GM12878 (cell line): ENCODE measurements at regions not wholly inside any gene's neighbourhood (a gene's known extent, or its start where the extent isn't known, plus 50 kb on each side); places are given as distances from the start of the nearest gene placed in this dataset.

ENCODE experiments used
- CHD2 ChIP-seq: IDR thresholded peaks from 2 replicates; pipeline ENCODE4 v1.6.1; 2011; ENCODE audit warnings: low read depth, low read length, improper control_type of control experiment, borderline replicate concordance
- IKZF1 ChIP-seq: fragments of 450-650 bp; conservative IDR thresholded peaks from 2 replicates; pipeline ENCODE4 v1.6.1; 2017; ENCODE audit warnings: antibody characterized with exemption, mild to moderate bottlenecking
- MEF2B ChIP-seq: fragments of 450-650 bp; IDR thresholded peaks from 2 replicates; pipeline ENCODE4 v1.6.1; 2018; ENCODE audit warnings: mild to moderate bottlenecking, moderate library complexity; ENCODE audit not compliant: partially characterized antibody, poor library complexity, severe bottlenecking
- MTA2 ChIP-seq: fragments of 450-650 bp; IDR thresholded peaks from 2 replicates; pipeline ENCODE4 v1.6.1; 2016; ENCODE audit warnings: low read depth, mild to moderate bottlenecking, moderate library complexity
- NBN ChIP-seq: fragments of 450-650 bp; IDR thresholded peaks from 2 replicates; pipeline ENCODE4 v1.6.1; 2016
- NFIC ChIP-seq: IDR thresholded peaks from 2 replicates; pipeline ENCODE4 v1.6.1; 2012; ENCODE audit warnings: low read depth, mild to moderate bottlenecking, inconsistent platforms, low read length, moderate library complexity
- SIX5 ChIP-seq: IDR thresholded peaks from 2 replicates; pipeline ENCODE4 v1.6.1; 2011; ENCODE audit warnings: mild to moderate bottlenecking, low read depth, low read length, moderate library complexity; ENCODE audit not compliant: severe bottlenecking
- ZNF274 ChIP-seq: IDR thresholded peaks from one replicate; pipeline ENCODE4 v1.8.0; 2011; ENCODE audit not compliant: insufficient read length, insufficient read depth
- TF ChIP-seq, protein P1 (sequence below): IDR thresholded peaks from 2 replicates; pipeline ENCODE4 v1.6.1; 2012; ENCODE audit warnings: low read length, inconsistent platforms
- TF ChIP-seq, protein P2 (sequence below): fragments of 450-650 bp; formaldehyde crosslinking; IDR thresholded peaks from 2 replicates; pipeline ENCODE4 v1.4.0; 2020; ENCODE audit warnings: mild to moderate bottlenecking, moderate library complexity
- TF ChIP-seq, protein P3 (sequence below): IDR thresholded peaks from 2 replicates; pipeline ENCODE4 v1.6.1; 2012; ENCODE audit warnings: improper control_type of control experiment, low read depth, low read length; ENCODE audit not compliant: insufficient replicate concordance
- TF ChIP-seq, protein P4 (sequence below): IDR thresholded peaks from 2 replicates; pipeline ENCODE4 v1.6.1; 2012; ENCODE audit warnings: low read depth, low read length, improper control_type of control experiment
- TF ChIP-seq, protein P5 (sequence below): fragments of 150-350 bp; IDR thresholded peaks from 2 replicates; pipeline ENCODE4 v1.6.1; 2014; ENCODE audit warnings: mild to moderate bottlenecking, low read depth, low read length
- TF ChIP-seq, protein P6 (sequence below): IDR thresholded peaks from 2 replicates; pipeline ENCODE4 v1.6.1; 2012; ENCODE audit warnings: low read depth, low read length, improper control_type of control experiment

DNA sequence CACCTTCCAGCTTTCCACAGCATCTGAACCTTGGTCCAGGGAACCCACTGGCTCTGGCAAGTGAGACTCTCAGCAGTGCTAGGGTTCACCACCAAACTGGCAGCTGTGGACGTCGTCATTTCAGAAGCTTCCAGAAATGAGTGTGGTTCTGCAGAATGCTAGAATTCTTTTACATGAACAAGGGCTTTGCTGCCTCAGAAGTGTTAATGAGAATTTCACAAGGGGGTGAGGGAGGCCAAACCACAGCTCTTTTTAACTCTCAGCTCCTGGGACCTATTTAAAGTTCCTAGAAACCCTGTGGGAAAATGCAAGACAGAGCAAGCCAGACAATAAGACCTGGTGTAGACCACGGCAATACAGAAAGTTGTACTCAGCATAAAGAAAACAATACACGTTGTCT lies 129.3 kb upstream of the BET1 start (continued):
- TF ChIP-seq, protein P1, sequence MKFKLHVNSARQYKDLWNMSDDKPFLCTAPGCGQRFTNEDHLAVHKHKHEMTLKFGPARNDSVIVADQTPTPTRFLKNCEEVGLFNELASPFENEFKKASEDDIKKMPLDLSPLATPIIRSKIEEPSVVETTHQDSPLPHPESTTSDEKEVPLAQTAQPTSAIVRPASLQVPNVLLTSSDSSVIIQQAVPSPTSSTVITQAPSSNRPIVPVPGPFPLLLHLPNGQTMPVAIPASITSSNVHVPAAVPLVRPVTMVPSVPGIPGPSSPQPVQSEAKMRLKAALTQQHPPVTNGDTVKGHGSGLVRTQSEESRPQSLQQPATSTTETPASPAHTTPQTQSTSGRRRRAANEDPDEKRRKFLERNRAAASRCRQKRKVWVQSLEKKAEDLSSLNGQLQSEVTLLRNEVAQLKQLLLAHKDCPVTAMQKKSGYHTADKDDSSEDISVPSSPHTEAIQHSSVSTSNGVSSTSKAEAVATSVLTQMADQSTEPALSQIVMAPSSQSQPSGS: 0 out of 2 replicates have a peak, but pooled peaks have one; percentile 24
- TF ChIP-seq IKZF1 (peak; percentile 85), NFIC (no peak), SIX5 (no peak), ZNF274 (no peak), MTA2 (peak; percentile 98), NBN (peak; percentile 69; the same call in 1 of the 2 replicates), CHD2 (0 out of 2 replicates have a peak, but pooled peaks have one; percentile 26), MEF2B (peak; percentile 93)
- TF ChIP-seq, protein P2, sequence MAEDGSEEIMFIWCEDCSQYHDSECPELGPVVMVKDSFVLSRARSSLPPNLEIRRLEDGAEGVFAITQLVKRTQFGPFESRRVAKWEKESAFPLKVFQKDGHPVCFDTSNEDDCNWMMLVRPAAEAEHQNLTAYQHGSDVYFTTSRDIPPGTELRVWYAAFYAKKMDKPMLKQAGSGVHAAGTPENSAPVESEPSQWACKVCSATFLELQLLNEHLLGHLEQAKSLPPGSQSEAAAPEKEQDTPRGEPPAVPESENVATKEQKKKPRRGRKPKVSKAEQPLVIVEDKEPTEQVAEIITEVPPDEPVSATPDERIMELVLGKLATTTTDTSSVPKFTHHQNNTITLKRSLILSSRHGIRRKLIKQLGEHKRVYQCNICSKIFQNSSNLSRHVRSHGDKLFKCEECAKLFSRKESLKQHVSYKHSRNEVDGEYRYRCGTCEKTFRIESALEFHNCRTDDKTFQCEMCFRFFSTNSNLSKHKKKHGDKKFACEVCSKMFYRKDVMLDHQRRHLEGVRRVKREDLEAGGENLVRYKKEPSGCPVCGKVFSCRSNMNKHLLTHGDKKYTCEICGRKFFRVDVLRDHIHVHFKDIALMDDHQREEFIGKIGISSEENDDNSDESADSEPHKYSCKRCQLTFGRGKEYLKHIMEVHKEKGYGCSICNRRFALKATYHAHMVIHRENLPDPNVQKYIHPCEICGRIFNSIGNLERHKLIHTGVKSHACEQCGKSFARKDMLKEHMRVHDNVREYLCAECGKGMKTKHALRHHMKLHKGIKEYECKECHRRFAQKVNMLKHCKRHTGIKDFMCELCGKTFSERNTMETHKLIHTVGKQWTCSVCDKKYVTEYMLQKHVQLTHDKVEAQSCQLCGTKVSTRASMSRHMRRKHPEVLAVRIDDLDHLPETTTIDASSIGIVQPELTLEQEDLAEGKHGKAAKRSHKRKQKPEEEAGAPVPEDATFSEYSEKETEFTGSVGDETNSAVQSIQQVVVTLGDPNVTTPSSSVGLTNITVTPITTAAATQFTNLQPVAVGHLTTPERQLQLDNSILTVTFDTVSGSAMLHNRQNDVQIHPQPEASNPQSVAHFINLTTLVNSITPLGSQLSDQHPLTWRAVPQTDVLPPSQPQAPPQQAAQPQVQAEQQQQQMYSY (CRISPR knock-in tag): no peak
- TF ChIP-seq, protein P3, sequence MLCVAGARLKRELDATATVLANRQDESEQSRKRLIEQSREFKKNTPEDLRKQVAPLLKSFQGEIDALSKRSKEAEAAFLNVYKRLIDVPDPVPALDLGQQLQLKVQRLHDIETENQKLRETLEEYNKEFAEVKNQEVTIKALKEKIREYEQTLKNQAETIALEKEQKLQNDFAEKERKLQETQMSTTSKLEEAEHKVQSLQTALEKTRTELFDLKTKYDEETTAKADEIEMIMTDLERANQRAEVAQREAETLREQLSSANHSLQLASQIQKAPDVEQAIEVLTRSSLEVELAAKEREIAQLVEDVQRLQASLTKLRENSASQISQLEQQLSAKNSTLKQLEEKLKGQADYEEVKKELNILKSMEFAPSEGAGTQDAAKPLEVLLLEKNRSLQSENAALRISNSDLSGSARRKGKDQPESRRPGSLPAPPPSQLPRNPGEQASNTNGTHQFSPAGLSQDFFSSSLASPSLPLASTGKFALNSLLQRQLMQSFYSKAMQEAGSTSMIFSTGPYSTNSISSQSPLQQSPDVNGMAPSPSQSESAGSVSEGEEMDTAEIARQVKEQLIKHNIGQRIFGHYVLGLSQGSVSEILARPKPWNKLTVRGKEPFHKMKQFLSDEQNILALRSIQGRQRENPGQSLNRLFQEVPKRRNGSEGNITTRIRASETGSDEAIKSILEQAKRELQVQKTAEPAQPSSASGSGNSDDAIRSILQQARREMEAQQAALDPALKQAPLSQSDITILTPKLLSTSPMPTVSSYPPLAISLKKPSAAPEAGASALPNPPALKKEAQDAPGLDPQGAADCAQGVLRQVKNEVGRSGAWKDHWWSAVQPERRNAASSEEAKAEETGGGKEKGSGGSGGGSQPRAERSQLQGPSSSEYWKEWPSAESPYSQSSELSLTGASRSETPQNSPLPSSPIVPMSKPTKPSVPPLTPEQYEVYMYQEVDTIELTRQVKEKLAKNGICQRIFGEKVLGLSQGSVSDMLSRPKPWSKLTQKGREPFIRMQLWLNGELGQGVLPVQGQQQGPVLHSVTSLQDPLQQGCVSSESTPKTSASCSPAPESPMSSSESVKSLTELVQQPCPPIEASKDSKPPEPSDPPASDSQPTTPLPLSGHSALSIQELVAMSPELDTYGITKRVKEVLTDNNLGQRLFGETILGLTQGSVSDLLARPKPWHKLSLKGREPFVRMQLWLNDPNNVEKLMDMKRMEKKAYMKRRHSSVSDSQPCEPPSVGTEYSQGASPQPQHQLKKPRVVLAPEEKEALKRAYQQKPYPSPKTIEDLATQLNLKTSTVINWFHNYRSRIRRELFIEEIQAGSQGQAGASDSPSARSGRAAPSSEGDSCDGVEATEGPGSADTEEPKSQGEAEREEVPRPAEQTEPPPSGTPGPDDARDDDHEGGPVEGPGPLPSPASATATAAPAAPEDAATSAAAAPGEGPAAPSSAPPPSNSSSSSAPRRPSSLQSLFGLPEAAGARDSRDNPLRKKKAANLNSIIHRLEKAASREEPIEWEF: peak; percentile 80
- TF ChIP-seq, protein P4, sequence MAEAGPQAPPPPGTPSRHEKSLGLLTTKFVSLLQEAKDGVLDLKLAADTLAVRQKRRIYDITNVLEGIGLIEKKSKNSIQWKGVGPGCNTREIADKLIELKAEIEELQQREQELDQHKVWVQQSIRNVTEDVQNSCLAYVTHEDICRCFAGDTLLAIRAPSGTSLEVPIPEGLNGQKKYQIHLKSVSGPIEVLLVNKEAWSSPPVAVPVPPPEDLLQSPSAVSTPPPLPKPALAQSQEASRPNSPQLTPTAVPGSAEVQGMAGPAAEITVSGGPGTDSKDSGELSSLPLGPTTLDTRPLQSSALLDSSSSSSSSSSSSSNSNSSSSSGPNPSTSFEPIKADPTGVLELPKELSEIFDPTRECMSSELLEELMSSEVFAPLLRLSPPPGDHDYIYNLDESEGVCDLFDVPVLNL: no peak
- TF ChIP-seq, protein P5, sequence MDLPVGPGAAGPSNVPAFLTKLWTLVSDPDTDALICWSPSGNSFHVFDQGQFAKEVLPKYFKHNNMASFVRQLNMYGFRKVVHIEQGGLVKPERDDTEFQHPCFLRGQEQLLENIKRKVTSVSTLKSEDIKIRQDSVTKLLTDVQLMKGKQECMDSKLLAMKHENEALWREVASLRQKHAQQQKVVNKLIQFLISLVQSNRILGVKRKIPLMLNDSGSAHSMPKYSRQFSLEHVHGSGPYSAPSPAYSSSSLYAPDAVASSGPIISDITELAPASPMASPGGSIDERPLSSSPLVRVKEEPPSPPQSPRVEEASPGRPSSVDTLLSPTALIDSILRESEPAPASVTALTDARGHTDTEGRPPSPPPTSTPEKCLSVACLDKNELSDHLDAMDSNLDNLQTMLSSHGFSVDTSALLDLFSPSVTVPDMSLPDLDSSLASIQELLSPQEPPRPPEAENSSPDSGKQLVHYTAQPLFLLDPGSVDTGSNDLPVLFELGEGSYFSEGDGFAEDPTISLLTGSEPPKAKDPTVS: peak; percentile 62; the same call in 1 of the 2 replicates
- TF ChIP-seq, protein P6, sequence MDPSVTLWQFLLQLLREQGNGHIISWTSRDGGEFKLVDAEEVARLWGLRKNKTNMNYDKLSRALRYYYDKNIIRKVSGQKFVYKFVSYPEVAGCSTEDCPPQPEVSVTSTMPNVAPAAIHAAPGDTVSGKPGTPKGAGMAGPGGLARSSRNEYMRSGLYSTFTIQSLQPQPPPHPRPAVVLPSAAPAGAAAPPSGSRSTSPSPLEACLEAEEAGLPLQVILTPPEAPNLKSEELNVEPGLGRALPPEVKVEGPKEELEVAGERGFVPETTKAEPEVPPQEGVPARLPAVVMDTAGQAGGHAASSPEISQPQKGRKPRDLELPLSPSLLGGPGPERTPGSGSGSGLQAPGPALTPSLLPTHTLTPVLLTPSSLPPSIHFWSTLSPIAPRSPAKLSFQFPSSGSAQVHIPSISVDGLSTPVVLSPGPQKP: no peak
